ENCODE measurements at regions not wholly inside any gene's neighbourhood (a gene's known extent, or its start where the extent isn't known, plus 50 kb on each side); places are given as distances from the start of the nearest gene placed in this dataset.

DNA sequence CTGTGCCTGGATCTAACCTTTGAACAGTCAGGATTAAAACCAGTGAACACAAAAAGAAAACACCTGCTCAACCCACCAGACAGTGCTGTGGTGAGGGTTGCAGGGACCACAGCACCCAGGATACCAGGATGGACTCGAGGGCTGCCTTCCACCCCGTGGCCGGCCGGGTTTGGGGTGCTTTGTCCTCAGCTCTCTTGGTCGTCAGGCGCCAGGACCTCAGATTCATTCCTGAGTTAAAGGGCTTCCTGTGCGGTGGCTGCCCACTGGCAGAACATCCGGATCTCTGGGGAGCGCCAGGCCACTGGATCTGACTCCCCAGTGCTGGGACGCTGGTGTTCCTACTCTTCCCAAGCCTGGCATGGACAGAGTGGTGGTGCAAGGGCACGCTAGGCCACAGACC is 239.8 kb downstream of the TFCP2L1 start:
- no peak for TF ChIP-seq CTCF (IDR thresholded peaks at IDR 0.05)
- no peak for TF ChIP-seq EP300 (IDR thresholded peaks at IDR 0.05)
